CD14-positive monocyte (primary cell): ENCODE measurements at regions not wholly inside any gene's neighbourhood (a gene's known extent, or its start where the extent isn't known, plus 50 kb on each side); places are given as distances from the start of the nearest gene placed in this dataset.
A peak's percentile ranks its signal among the peaks of the same experiment; 100 is the strongest.

Source experiments
- DNase-seq, 3 donors: peaks; one replicate each; pipeline ENCODE4 v3.0.0-alpha.2; 2011 to 2022
- H2AFZ ChIP-seq: 2 replicates; pipeline ENCODE4 v1.6.0; 2012; ENCODE audit warnings: mild to moderate bottlenecking, low read depth, low read length, inconsistent platforms; ENCODE audit not compliant: insufficient read depth, poor library complexity, severe bottlenecking
- H3K27ac ChIP-seq, 2 donors: 1 replicate in 1 of 2; 2 replicates in 1 of 2; pipeline ENCODE4 v1.5.1; 2012 to 2013; ENCODE audit warnings: low read length in 2 of 2, control low read depth in 1 of 2, inconsistent platforms in 1 of 2, low read depth in 1 of 2, mild to moderate bottlenecking in 1 of 2
- H3K27me3 ChIP-seq, 2 donors: one replicate each; pipeline versions ENCODE4 v1.6.0 to v1.6.1; 2011 to 2013; ENCODE audit warnings: low read length in 2 of 2; ENCODE audit not compliant: control insufficient read depth in 2 of 2, insufficient read depth in 2 of 2
- H3K36me3 ChIP-seq, 2 donors: replicated peaks in 1 of 2; 1 replicate in 1 of 2; 2 replicates in 1 of 2; pipeline versions ENCODE4 v1.5.1 to v1.6.1; 2012 to 2013; ENCODE audit warnings: low read length in 2 of 2, control low read depth in 1 of 2, inconsistent platforms in 1 of 2, mild to moderate bottlenecking in 1 of 2; ENCODE audit not compliant: insufficient read depth in 2 of 2, control insufficient read depth in 1 of 2
- H3K4me1 ChIP-seq, 2 donors: 1 replicate in 1 of 2; 2 replicates in 1 of 2; pipeline versions ENCODE4 v1.5.1 to v1.6.1; 2012 to 2013; ENCODE audit warnings: low read length in 2 of 2, control low read depth in 1 of 2, inconsistent platforms in 1 of 2, mild to moderate bottlenecking in 1 of 2, moderate library complexity in 1 of 2; ENCODE audit not compliant: insufficient read depth in 2 of 2, control insufficient read depth in 1 of 2
- H3K4me2 ChIP-seq: replicated peaks from 2 replicates; pipeline ENCODE3; 2012; ENCODE audit warnings: low read length, moderate library complexity, mild to moderate bottlenecking; ENCODE audit not compliant: poor library complexity, severe bottlenecking; ENCODE audit errors: extremely low read depth
- H3K4me3 ChIP-seq, 3 experiments: fragments of 200-600 bp in 1 of 3; sonication (generic) in 1 of 3; replicated peaks in 1 of 3; 1 replicate in 2 of 3; 2 replicates in 1 of 3; pipeline ENCODE4 v1.5.1; 2011 to 2013; ENCODE audit warnings: low read length in 3 of 3, mild to moderate bottlenecking in 3 of 3, control low read depth in 2 of 3, low read depth in 2 of 3, inconsistent platforms in 1 of 3, moderate library complexity in 1 of 3
- H3K79me2 ChIP-seq: 2 replicates; pipeline ENCODE4 v1.6.0; 2012; ENCODE audit warnings: mild to moderate bottlenecking, control low read depth, inconsistent platforms, low read length, moderate library complexity; ENCODE audit not compliant: insufficient read depth
- H3K9ac ChIP-seq: 2 replicates; pipeline ENCODE4 v1.6.0; 2017; ENCODE audit warnings: low read length, mild to moderate bottlenecking; ENCODE audit not compliant: insufficient read depth, poor library complexity, severe bottlenecking
- H3K9me3 ChIP-seq, 2 donors: replicated peaks in 1 of 2; 1 replicate in 1 of 2; 2 replicates in 1 of 2; pipeline versions ENCODE4 v1.5.1 to v1.6.1; 2012 to 2013; ENCODE audit warnings: low read length in 2 of 2, control low read depth in 1 of 2; ENCODE audit not compliant: control insufficient read depth in 1 of 2, insufficient read depth in 1 of 2
- H4K20me1 ChIP-seq: 2 replicates; pipeline ENCODE4 v1.6.0; 2012; ENCODE audit warnings: mild to moderate bottlenecking, low read length, control low read depth, moderate library complexity; ENCODE audit not compliant: insufficient read depth
- H3K27ac Mint-ChIP-seq, 7 donors: one replicate each; pipeline ENCODE4 v1.8.0; 2020; ENCODE audit warnings: mild to moderate bottlenecking in 7 of 7, mixed read lengths in 7 of 7, moderate library complexity in 6 of 7, inconsistent platforms in 2 of 7
- H3K27me3 Mint-ChIP-seq, 3 donors: one replicate each; pipeline ENCODE4 v1.8.0; 2021 to 2022; ENCODE audit warnings: low read depth in 3 of 3, mild to moderate bottlenecking in 3 of 3, mixed read lengths in 3 of 3, moderate library complexity in 3 of 3, inconsistent platforms in 1 of 3
- H3K36me3 Mint-ChIP-seq, 2 donors: one replicate each; pipeline ENCODE4 v1.8.0; 2020; ENCODE audit warnings: mixed read lengths in 2 of 2, inconsistent platforms in 1 of 2, mild to moderate bottlenecking in 1 of 2
- H3K4me1 Mint-ChIP-seq: one replicate; pipeline ENCODE4 v1.8.0; 2020; ENCODE audit warnings: mild to moderate bottlenecking, mixed read lengths
- H3K4me3 Mint-ChIP-seq, 2 donors: one replicate each; pipeline ENCODE4 v1.8.0; 2020; ENCODE audit warnings: mild to moderate bottlenecking in 2 of 2, mixed read lengths in 2 of 2, moderate library complexity in 1 of 2
- H3K9me3 Mint-ChIP-seq, 7 donors: one replicate each; pipeline ENCODE4 v1.8.0; 2020 to 2022; ENCODE audit warnings: mixed read lengths in 7 of 7, mild to moderate bottlenecking in 6 of 7, moderate library complexity in 6 of 7, inconsistent platforms in 2 of 7
- WGBS: methylation state at CpG from one replicate; pipeline ENCODE4 v1.1.5; 2013; ENCODE audit warnings: missing lambda C conversion rate; ENCODE audit not compliant: insufficient coverage; 5-methylcytosine and 5-hydroxymethylcytosine counted together
- intact Hi-C, 2 donors: fragments of 100-400 bp; cut with micrococcal nuclease; formaldehyde crosslinking; loops; one replicate each; pipeline versions ENCODE4 v1.15.0 to v1.15.1; 2023
- TF ChIP-seq, protein P1 (sequence below): fragments of 200-600 bp; IDR thresholded peaks from one replicate; pipeline ENCODE4 v1.8.0; 2022; ENCODE audit warnings: antibody characterized with exemption, mild to moderate bottlenecking

GRCh38 chr4:184281231-184282139 is 63.8 kb upstream of the ENPP6 start:
- Histone ChIP-seq H3K4me3 (no peak overlapping the region), H3K4me1 (peaks cover 16 to 17% of the 10 kb centered on the region in 2 donors), H2AFZ (no peak overlapping the region), H3K27ac (no peak overlapping the region), H3K27me3 (no peaks in the 10 kb centered on the region), H3K9ac (no peak overlapping the region), H3K79me2 (no peaks in the 10 kb centered on the region), H3K36me3 (no peaks in the 10 kb centered on the region), H3K9me3 (peaks cover 8 to 10% of the 10 kb centered on the region in 2 donors), H4K20me1 (no peaks in the 10 kb centered on the region), H3K4me2 (no peak overlapping the region)
- Mint-ChIP-seq H3K9me3 (peaks cover 7 to 17% (median 12%) of the 10 kb centered on the region in 7 donors), H3K4me1 (peaks cover 27% of the 10 kb centered on the region), H3K36me3 (peaks cover 0 to 3% of the 10 kb centered on the region in 2 donors), H3K4me3 (no peak overlapping the region), H3K27me3 (no peaks in the 10 kb centered on the region), H3K27ac (peak overlapping the region in 1 of 7 donors; percentile 30)
- WGBS, result 81% methylated on average over 7 of the region's 12 CpGs
- no peak for DNase-seq
- intact Hi-C loops, result no loop called here
- TF ChIP-seq, protein P1, sequence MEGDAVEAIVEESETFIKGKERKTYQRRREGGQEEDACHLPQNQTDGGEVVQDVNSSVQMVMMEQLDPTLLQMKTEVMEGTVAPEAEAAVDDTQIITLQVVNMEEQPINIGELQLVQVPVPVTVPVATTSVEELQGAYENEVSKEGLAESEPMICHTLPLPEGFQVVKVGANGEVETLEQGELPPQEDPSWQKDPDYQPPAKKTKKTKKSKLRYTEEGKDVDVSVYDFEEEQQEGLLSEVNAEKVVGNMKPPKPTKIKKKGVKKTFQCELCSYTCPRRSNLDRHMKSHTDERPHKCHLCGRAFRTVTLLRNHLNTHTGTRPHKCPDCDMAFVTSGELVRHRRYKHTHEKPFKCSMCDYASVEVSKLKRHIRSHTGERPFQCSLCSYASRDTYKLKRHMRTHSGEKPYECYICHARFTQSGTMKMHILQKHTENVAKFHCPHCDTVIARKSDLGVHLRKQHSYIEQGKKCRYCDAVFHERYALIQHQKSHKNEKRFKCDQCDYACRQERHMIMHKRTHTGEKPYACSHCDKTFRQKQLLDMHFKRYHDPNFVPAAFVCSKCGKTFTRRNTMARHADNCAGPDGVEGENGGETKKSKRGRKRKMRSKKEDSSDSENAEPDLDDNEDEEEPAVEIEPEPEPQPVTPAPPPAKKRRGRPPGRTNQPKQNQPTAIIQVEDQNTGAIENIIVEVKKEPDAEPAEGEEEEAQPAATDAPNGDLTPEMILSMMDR, result no peak

DNA sequence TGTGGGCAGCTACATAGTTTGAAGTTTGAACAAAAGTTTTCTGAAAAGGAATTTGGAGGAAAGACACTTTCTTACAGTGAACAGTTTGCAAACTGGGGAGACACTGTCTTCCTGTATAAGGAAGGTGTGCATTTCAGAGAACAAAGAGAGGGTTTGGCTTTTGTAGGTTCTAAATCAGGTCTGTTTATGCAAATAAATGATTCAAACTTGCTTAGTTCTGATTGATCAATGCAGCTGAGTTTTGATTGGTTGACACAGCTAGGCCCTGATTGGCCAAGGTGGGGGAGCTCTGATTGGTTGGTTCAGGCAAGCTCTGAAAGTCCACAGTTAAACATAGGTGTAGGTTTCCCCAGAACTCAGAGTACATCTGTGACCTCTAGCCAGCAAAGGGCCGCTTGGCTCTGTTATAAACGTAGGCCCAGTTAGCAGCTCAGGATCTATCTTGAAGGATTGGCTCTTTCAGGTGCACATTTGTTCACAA is 63.0 kb upstream of the ENPP6 start:
- no peaks in the 10 kb centered on the region for H3K27me3 Mint-ChIP-seq
- intact Hi-C loops, result no loop called here
- H3K36me3 ChIP-seq, result no peaks in the 10 kb centered on the region
- H3K9me3 ChIP-seq, result peaks cover 11 to 13% of the 10 kb centered on the region in 2 donors
- peaks cover 10 to 20% (median 16%) of the 10 kb centered on the region in 7 donors for H3K9me3 Mint-ChIP-seq
- H3K4me3 Mint-ChIP-seq, result no peak overlapping the region
- H3K9ac ChIP-seq, result no peak overlapping the region
- DNase-seq, result no peak
- H3K79me2 ChIP-seq, result no peaks in the 10 kb centered on the region
- H2AFZ ChIP-seq, result no peak overlapping the region
- H4K20me1 ChIP-seq, result no peaks in the 10 kb centered on the region
- peaks cover 16 to 17% of the 10 kb centered on the region in 2 donors for H3K4me1 ChIP-seq
- peaks cover 0 to 4% of the 10 kb centered on the region in 2 donors for H3K36me3 Mint-ChIP-seq
- H3K4me2 ChIP-seq, result no peak overlapping the region
- H3K4me3 ChIP-seq, result no peak overlapping the region
- H3K27me3 ChIP-seq, result no peaks in the 10 kb centered on the region
- H3K4me1 Mint-ChIP-seq, result peaks cover 27% of the 10 kb centered on the region
- 100% methylated on average over 1 of the region's 2 CpGs for WGBS
- TF ChIP-seq, protein P1, result no peak
- peak overlapping the region in 1 of 2 donors; percentile 54 for H3K27ac ChIP-seq
- peak overlapping the region in 5 of 7 donors; percentile 7 to 77 (median 50) for H3K27ac Mint-ChIP-seq
